HG03066 (cell line): ENCODE measurements at regions not wholly inside any gene's neighbourhood (a gene's known extent, or its start where the extent isn't known, plus 50 kb on each side); places are given as distances from the start of the nearest gene placed in this dataset.
"Not testable (repeated sequence)": the region's sequence is repeated elsewhere in the genome, so short reads cannot be mapped to it uniquely, and the experiment has no call there.

ENCODE experiments used
- ATAC-seq: cut with Tn5 transposase; IDR thresholded peaks from one replicate; pipeline ENCODE4 v1.9.1; 2021; ENCODE audit warnings: low read depth; ENCODE audit not compliant: unreplicated experiment

- ATAC-seq: no peak
Measured at GRCh38 chr7:136138991-136139390, 161.8 kb upstream of the MTPN start.

- no peak for ATAC-seq
Measured at GRCh38 chr7:136136906-136137454, 159.8 kb upstream of the MTPN start.

DNA sequence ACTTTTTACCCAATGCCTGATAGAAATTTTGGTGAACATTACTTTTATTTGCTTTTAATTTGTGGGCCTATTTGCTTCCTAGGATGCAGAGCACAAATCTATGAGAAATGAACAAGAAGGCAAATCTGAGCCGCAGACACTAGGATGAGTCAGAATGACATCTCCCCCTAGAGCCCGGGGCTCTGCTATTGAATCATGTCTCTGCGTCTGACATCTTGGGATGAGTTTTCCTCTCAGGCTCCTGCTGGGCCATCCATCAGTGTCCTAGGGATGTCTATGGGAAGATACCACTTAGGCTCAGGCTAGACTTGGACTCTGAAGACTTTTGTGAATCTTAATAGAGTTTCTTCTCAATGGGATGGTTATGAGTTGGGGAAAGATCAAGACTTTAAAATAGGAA, 157.3 kb upstream of the MTPN start:
- ATAC-seq: no peak

GRCh38 chr7:136133551-136133950, 156.4 kb upstream of the MTPN start:
- no peak for ATAC-seq

- no peak for ATAC-seq
Measured at GRCh38 chr7:136131304-136131630, 154.1 kb upstream of the MTPN start.

- no peak for ATAC-seq
Measured at GRCh38 chr7:136130511-136131303, 153.5 kb upstream of the MTPN start.

- no peak for ATAC-seq
Measured at GRCh38 chr7:136128050-136128449, 150.9 kb upstream of the MTPN start.

DNA sequence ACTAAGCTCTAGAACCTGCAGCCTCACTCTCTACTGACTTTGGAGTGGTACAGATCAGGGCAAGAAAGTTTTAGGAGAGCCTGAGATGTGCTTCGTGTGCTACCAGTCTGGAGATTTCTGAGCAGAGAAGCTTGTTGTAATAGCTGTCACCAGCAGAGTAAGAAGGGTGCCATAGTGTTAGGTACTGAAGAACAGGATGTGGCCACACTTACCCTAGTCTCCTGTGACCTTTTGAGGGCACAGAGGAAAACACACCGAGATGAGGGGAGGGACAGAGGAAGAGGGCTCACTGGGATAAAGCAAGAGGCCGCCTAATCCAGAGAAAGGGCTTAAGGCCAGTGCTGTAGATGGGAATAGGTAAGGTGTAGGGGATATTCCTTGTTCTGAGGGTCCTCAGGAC, 146.2 kb upstream of the MTPN start:
- no peak for ATAC-seq

DNA sequence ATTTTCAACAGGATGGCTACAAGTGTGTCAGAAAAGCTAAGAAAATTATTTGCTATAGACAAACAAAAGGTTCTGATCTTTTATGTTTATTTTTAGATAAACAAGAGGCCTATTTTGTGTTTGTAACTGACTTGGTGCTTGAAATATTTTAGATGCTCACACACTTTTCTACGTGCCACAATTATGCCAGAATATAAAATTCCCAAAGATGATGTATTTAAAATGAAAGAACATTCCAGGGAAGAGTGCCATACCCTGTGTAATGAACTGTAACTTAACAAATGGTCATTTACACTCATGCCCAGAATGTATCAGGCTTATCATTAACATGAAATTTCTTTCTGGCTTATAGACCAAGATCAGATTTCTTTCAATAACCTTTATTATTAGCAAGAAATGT, 144.9 kb upstream of the MTPN start:
- no peak for ATAC-seq

DNA sequence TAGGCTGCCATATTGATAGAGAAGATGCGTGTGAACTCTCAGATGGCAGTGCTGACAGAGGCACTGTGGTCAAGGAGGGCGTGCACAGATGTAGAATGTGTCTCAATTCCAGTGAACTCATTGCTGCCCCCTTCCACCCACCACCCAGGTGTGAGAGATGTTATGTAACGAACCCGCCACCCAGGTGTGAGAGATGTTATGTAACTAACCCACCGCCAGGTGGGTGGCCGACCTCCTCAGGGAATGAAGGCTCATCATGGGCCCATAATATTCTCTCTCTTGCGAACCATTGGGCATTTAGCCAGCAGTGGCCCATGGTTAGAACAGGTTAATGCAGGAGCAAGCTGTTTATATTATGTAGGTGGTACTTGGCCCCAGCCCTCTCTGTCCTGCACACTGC, 140.4 kb upstream of the MTPN start:
- ATAC-seq: no peak

DNA sequence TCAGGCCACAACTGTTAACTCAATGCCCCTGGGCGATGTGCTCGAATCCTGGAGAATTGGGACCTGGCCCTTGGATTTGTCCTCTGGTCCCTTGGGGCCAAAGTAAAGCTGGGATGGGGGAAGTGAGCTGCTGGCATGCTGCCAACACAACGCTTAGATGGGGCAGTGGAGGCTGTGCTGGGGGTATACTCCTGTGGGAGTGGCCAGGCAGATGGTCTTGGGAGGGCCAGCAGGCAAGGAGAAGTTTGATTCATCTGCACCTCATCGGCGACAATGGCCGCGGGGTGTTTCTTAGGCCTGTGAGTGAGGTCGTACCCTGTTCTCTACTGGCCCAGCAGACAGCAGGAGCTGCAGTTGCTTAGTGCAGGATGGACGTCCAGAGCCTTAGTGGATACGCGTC, 139.0 kb upstream of the MTPN start:
- no peak for ATAC-seq

DNA sequence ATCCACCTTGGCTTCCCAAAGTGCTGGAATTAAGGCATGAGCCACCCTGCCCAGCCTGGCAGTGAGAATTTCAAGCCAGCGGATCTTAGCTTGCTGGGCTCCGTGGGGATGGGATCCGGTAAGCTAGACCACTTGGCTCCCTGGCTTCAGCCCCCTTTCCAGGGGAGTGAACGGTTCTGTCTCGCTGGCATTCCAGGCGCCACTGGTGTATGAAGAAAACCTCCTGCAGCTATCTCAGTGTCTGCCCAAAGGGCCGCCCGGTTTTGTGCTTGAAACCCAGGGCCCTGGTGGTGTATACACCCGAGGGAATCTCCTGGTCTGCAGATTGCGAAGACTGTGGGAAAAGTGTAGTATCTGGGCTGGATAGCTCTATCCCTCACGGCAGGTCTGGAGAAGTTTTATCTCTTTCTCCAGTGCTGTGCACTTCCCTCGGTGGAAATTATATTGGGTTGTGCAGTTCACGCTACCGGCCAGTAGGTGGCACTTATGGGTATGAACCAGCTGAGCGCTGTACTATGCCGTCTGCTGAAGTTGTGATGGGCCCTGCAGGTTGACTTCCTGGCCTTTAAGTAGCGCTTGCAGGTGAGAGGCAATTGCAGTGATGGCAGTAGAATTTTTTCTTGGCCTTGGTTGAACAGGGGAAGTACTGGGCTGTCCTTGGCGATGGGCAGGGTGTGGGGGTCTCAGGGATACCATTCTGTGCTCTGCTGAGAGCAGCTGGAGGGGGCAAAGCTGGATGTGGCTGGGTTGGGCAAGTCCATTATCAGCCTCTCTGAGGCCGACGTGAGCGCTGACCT, 138.0 kb upstream of the MTPN start:
- peak; percentile 98 for ATAC-seq

DNA sequence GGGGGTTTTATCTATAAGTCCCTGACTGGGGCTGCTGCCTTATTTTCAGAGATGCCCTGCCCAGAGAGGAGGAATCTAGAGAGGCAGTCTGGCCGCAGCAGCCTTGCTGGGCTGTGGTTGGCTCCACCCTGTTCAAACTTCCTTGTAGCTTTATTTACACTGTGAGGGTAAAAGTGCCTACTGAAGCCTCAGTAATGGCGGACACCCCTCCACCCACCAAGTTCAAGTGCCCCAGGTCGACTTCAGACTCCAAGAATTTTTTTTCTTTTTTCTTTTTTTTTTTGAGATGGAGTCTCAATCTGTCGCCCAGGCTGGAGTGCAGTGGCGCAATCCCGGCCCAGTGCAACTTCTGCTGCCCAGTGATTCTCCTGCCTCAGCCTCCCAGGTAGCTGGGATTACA, 137.3 kb upstream of the MTPN start:
- not testable (repeated sequence) for ATAC-seq

DNA sequence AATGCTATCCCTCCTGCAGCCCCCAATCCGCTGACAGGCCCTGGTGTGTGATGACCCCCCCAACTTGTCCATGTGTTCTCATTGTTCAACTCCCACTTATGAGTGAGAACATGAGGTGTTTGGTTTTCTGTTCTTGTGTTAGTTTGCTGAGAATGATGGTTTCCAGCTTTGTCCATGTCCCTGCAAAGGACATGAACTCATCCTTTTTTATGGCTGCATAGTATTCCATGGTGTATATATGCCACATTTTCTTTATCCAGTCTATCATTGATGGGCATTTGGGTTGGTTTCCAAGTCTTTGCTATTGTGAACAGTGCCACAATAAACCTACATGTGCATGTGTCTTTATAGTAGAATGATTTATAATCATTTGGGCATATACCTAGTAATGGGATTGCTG, 131.9 kb upstream of the MTPN start:
- not testable (repeated sequence) for ATAC-seq

DNA sequence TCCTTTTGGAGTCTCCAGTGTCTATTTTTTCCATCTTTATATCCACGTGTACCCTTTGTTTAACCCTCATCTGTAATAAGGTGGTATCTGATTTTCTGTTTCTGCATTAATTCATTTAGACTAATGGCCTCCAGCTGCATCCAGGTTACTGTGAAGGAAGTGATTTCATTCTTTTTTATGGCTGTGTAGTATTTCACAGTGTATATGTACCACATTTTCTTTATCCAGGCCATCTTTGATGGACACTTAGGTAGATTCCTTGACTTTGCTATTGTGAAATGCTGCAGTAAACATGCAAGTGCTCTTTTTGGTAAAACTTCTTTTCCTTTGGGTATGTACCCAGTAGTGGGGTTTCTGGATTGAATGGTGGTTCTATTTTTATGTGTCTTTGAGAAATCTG, 128.0 kb upstream of the MTPN start:
- ATAC-seq: no peak

GRCh38 chr7:136104269-136104603, 127.1 kb upstream of the MTPN start:
- ATAC-seq: no peak

DNA sequence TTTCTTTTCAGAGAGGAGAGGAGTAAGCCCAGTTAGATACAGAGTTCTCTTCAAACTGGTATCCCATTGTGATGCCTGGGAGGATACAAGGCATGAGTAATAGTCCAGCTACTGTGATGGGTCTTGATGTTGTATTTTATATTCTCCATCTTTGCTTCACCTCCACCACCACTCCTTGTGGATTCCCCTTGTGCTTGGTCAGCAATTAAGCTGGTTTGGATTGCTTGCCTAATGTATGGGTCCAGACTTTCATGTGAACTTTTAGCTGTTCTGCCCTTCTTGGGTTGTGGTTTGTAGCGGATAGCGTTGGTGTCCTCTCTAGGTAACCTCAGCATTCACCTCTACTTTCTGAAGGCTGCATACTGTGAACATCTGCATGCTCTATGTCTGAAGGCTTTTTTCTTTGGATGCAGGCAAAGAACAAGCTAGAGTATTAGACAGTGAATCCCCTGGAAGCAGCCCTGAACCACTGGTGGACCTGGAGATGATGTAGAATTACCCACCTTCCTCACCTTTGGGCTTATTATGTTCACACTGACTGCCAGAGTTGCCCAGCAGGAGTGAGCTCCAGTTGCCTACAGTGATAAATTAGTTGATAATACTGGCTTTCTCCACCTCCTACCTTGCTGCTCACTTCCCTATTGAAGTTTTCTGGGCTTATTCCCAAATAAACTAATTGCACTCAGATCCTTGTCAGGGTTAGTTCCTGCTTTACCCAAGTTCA, 126.5 kb upstream of the MTPN start:
- no peak for ATAC-seq

- no peak for ATAC-seq
Measured at GRCh38 chr7:136102881-136103280, 125.7 kb upstream of the MTPN start.

- ATAC-seq: not testable (repeated sequence)
Measured at GRCh38 chr7:136092714-136093113, 115.6 kb upstream of the MTPN start.

- ATAC-seq: no peak
Measured at GRCh38 chr7:136087881-136088280, 110.7 kb upstream of the MTPN start.

- no peak for ATAC-seq
Measured at GRCh38 chr7:136086712-136087111, 109.6 kb upstream of the MTPN start.
